IMR-90 (cell line): ENCODE measurements at regions not wholly inside any gene's neighbourhood (a gene's known extent, or its start where the extent isn't known, plus 50 kb on each side); places are given as distances from the start of the nearest gene placed in this dataset.

Experiments
- ATAC-seq: fragments of 200-7000 bp; cut with Tn5 transposase; 2 replicates; pipeline ENCODE4 v1.9.1; 2020; ENCODE audit warnings: low read depth, mild to moderate bottlenecking, moderate library complexity
- BruUV-seq: library from RNA; stranded (reverse); fragments of 400-500 nt; replicated peaks from 2 replicates; lab custom pipeline; 2021; lab: Mats Ljungman, UMichigan
- CTCF ChIA-PET: fragments of 300-600 bp; formaldehyde crosslinking; extraction: SDS; loops from one replicate; lab custom pipeline; 2021; ENCODE audit warnings: antibody characterized with exemption; lab: Yijun Ruan, JAX
- POLR2A ChIA-PET: fragments of 300-600 bp; sonication (Branson Sonifier 250); formaldehyde crosslinking; loops from one replicate; lab custom pipeline; 2022; ENCODE audit warnings: antibody characterized with exemption; ENCODE audit not compliant: unreplicated experiment; lab: Charles Lee
- DNase-seq: peaks from one replicate; pipeline ENCODE4 v3.0.0; 2013
- H2AFZ ChIP-seq: replicated peaks from 2 replicates; pipeline ENCODE3; 2013; ENCODE audit warnings: low read length, mild to moderate bottlenecking; ENCODE audit not compliant: poor library complexity
- H2AK5ac ChIP-seq: 2 replicates; pipeline ENCODE4 v1.6.1; 2013; ENCODE audit warnings: low read depth, low read length, inconsistent platforms
- H2AK9ac ChIP-seq: replicated peaks from 2 replicates; pipeline ENCODE3; 2013; ENCODE audit warnings: mild to moderate bottlenecking, low read depth, low read length, moderate library complexity; ENCODE audit not compliant: poor library complexity
- H2BK120ac ChIP-seq: 2 replicates; pipeline ENCODE4 v1.6.1; 2013; ENCODE audit warnings: low read depth, low read length, inconsistent platforms
- H2BK15ac ChIP-seq: 3 replicates; pipeline ENCODE4 v1.6.1; 2013; ENCODE audit warnings: low read depth, low read length, inconsistent platforms
- H2BK20ac ChIP-seq: 2 replicates; pipeline ENCODE4 v1.6.1; 2013; ENCODE audit warnings: low read depth, mild to moderate bottlenecking, inconsistent platforms, low read length, moderate library complexity
- H2BK5ac ChIP-seq: 2 replicates; pipeline ENCODE4 v1.6.1; 2013; ENCODE audit warnings: mild to moderate bottlenecking, low read depth, low read length, inconsistent platforms; ENCODE audit not compliant: poor library complexity, severe bottlenecking
- H3K14ac ChIP-seq: replicated peaks from 2 replicates; pipeline ENCODE4 v1.6.1; 2013; ENCODE audit warnings: low read depth, low read length, inconsistent platforms
- H3K18ac ChIP-seq: 2 replicates; pipeline ENCODE4 v1.6.1; 2013; ENCODE audit warnings: low read depth, low read length, control low read depth
- H3K23ac ChIP-seq: 2 replicates; pipeline ENCODE4 v1.6.1; 2013; ENCODE audit warnings: low read depth, low read length, inconsistent platforms
- H3K27ac ChIP-seq: 2 replicates; pipeline ENCODE4 v1.5.1; 2013; ENCODE audit warnings: mild to moderate bottlenecking, control low read depth, low read length; ENCODE audit not compliant: insufficient read depth
- H3K27me3 ChIP-seq: 2 replicates; pipeline ENCODE4 v1.6.1; 2013; ENCODE audit warnings: low read length; ENCODE audit not compliant: control insufficient read depth, insufficient read depth
- H3K36me3 ChIP-seq: 2 replicates; pipeline ENCODE4 v1.6.1; 2013; ENCODE audit warnings: low read length, mixed read lengths; ENCODE audit not compliant: control insufficient read depth, insufficient read depth
- H3K4ac ChIP-seq: 2 replicates; pipeline ENCODE4 v1.6.1; 2013; ENCODE audit warnings: low read depth, low read length, inconsistent platforms
- H3K4me1 ChIP-seq: 2 replicates; pipeline ENCODE4 v1.6.1; 2013; ENCODE audit warnings: low read length, mixed read lengths; ENCODE audit not compliant: control insufficient read depth, insufficient read depth
- H3K4me2 ChIP-seq: 2 replicates; pipeline ENCODE4 v1.6.1; 2013; ENCODE audit warnings: low read depth, mild to moderate bottlenecking, control low read depth, low read length, moderate library complexity
- H3K4me3 ChIP-seq: 2 replicates; pipeline ENCODE4 v1.5.1; 2013; ENCODE audit warnings: low read depth, mild to moderate bottlenecking, control low read depth, low read length, moderate library complexity; ENCODE audit not compliant: insufficient read depth
- H3K56ac ChIP-seq: 2 replicates; pipeline ENCODE4 v1.6.1; 2013; ENCODE audit warnings: low read length, inconsistent platforms; ENCODE audit not compliant: insufficient read depth; ENCODE audit errors: extremely low read depth
- H3K79me1 ChIP-seq, 2 experiments: 2 replicates each; pipeline ENCODE4 v1.6.1; 2013; ENCODE audit warnings: low read length in 2 of 2, inconsistent platforms in 1 of 2, low read depth in 1 of 2
- H3K9ac ChIP-seq: 2 replicates; pipeline ENCODE4 v1.6.1; 2013; ENCODE audit warnings: low read depth, low read length, control low read depth
- H3K9me1 ChIP-seq: 2 replicates; pipeline ENCODE4 v1.6.1; 2013; ENCODE audit warnings: low read length, inconsistent platforms; ENCODE audit not compliant: insufficient read depth
- H3K9me3 ChIP-seq: 2 replicates; pipeline ENCODE4 v1.6.1; 2013; ENCODE audit warnings: low read length; ENCODE audit not compliant: control insufficient read depth, insufficient read depth
- H4K20me1 ChIP-seq: 2 replicates; pipeline ENCODE4 v1.6.1; 2013; ENCODE audit warnings: low read length, inconsistent platforms; ENCODE audit not compliant: insufficient read depth
- H4K5ac ChIP-seq: 2 replicates; pipeline ENCODE4 v1.6.1; 2013; ENCODE audit warnings: mild to moderate bottlenecking, low read depth, low read length, control low read depth
- H4K8ac ChIP-seq, 2 experiments: 2 replicates each; pipeline ENCODE4 v1.6.1; 2013; ENCODE audit warnings: low read depth in 2 of 2, low read length in 2 of 2, control low read depth in 1 of 2, inconsistent platforms in 1 of 2
- H4K91ac ChIP-seq: 2 replicates; pipeline ENCODE4 v1.6.1; 2013; ENCODE audit warnings: low read depth, low read length, inconsistent platforms; ENCODE audit not compliant: insufficient read depth
- WGBS, 2 experiments: methylation state at CpG; one replicate each; pipeline versions ENCODE4 v1.1.5 to v1.1.7; 2013; ENCODE audit warnings: missing lambda C conversion rate in 2 of 2; ENCODE audit not compliant: insufficient read length in 1 of 2; ENCODE audit errors: extremely low coverage in 2 of 2; 5-methylcytosine and 5-hydroxymethylcytosine counted together
- dilution Hi-C: fragments of 300-500 bp; cut with HindIII; formaldehyde crosslinking; loops from one replicate; pipeline ENCODE4 v1.14.3; 2018; ENCODE audit warnings: low sequenced_read_pairs; ENCODE audit not compliant: unreplicated experiment
- in situ Hi-C: fragments of 300-500 bp; cut with MboI; formaldehyde crosslinking; loops from 3 replicates; pipeline ENCODE4 v1.14.3; 2019; ENCODE audit warnings: low sequenced_read_pairs, inconsistent platforms, mixed read lengths
- intact Hi-C: fragments of 100-400 bp; cut with micrococcal nuclease; formaldehyde crosslinking; loops from 2 replicates; pipeline ENCODE4 v1.10.0; 2022
- TF ChIP-seq, protein P1 (sequence below): fragments of 150-350 bp; IDR thresholded peaks from 2 replicates; pipeline ENCODE4 v1.6.1; 2017; ENCODE audit warnings: mild to moderate bottlenecking, antibody characterized with exemption, low read length, low read depth

DNA sequence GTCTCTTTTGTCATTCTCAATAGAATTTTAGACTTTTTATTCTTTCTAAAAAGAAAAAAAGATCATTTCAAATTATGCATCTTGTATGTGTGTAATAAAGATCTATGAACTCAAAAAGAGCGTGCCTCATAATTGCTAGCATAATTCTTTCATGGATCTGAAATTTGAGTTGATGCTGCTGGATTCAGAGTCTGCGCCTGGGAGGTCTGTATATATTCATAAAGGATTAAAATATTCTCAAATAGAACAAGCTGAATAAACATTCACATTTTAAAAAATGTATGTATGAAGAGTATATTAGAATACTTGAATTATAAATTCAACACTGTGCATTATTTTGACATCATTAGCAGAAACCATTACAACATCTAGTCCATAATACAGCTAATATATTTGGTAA, 297.8 kb upstream of the GRAMD2B start:
- no peak overlapping the region for H3K4me2 ChIP-seq
- dilution Hi-C loops = no loop called here
- no CpG with 5 or more reads among the region's 2 CpGs for WGBS, 2 experiments

More for the DNA sequence above, 297.8 kb upstream of the GRAMD2B start:
- Histone ChIP-seq H3K18ac (no peak overlapping the region), H3K9me3 (no peaks in the 10 kb centered on the region), H3K14ac (no peak overlapping the region), H2BK120ac (no peak overlapping the region), H2AK9ac (no peak overlapping the region), H4K8ac (no peak overlapping the region), H4K91ac (no peak overlapping the region), H3K27me3 (no peaks in the 10 kb centered on the region), H3K23ac (no peak overlapping the region), H3K27ac (no peak overlapping the region), H3K36me3 (no peaks in the 10 kb centered on the region), H3K56ac (no peak overlapping the region), H4K20me1 (no peaks in the 10 kb centered on the region), H3K4ac (no peak overlapping the region), H3K9ac (no peak overlapping the region), H2BK15ac (no peak overlapping the region), H2AFZ (no peak overlapping the region), H4K5ac (no peak overlapping the region), H3K4me3 (no peak overlapping the region), H2AK5ac (no peak overlapping the region), H2BK5ac (no peak overlapping the region), H3K4me1 (no peaks in the 10 kb centered on the region), H3K9me1 (no peaks in the 10 kb centered on the region), H3K79me1 (no peaks in the 10 kb centered on the region), H2BK20ac (no peak overlapping the region)
- DNase-seq (no peak), ATAC-seq (no peak)
- intact Hi-C loops = no loop called here
- POLR2A ChIA-PET = interaction anchor here (0.7 kb wide), 1 partner anchor 14 kb away, joined by 3 read pairs; no protein-coding TSS in a partner anchor
- no TSS peak for BruUV-seq
- CTCF ChIA-PET = interaction anchor here (1.6 kb wide), 1 partner anchor 12 kb away, joined by 4 read pairs; no protein-coding TSS in a partner anchor
- TF ChIP-seq, protein P1, sequence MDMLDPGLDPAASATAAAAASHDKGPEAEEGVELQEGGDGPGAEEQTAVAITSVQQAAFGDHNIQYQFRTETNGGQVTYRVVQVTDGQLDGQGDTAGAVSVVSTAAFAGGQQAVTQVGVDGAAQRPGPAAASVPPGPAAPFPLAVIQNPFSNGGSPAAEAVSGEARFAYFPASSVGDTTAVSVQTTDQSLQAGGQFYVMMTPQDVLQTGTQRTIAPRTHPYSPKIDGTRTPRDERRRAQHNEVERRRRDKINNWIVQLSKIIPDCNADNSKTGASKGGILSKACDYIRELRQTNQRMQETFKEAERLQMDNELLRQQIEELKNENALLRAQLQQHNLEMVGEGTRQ = no peak
- in situ Hi-C loops = no loop called here
